Transverse colon (tissue), 4 donors: ENCODE measurements at regions not wholly inside any gene's neighbourhood (a gene's known extent, or its start where the extent isn't known, plus 50 kb on each side); places are given as distances from the start of the nearest gene placed in this dataset.

ENCODE experiments used
- CTCF ChIP-seq, 5 experiments: fragments of 200-600 bp in 3 of 5; fragments of 450-650 bp in 2 of 5; sonication (generic) in 3 of 5; IDR thresholded peaks; 1 replicate in 2 of 5; 2 replicates in 3 of 5; pipeline ENCODE4 v1.5.1; 2016 to 2017; ENCODE audit warnings: antibody characterized with exemption in 5 of 5, inconsistent platforms in 3 of 5, mild to moderate bottlenecking in 2 of 5, moderate library complexity in 1 of 5
- POLR2A ChIP-seq: fragments of 450-650 bp; IDR thresholded peaks from one replicate; pipeline ENCODE4 v1.6.1; 2016; ENCODE audit warnings: antibody characterized with exemption, mild to moderate bottlenecking, moderate library complexity
- POLR2AphosphoS5 ChIP-seq, 3 donors: sonication (generic); formaldehyde crosslinking; IDR thresholded peaks; one replicate each; pipeline ENCODE4 v1.6.1; 2016; ENCODE audit warnings: antibody characterized with exemption in 3 of 3

- no peak for TF ChIP-seq CTCF (IDR thresholded peaks at IDR 0.05)
- TF ChIP-seq POLR2AphosphoS5 (IDR thresholded peaks at IDR 0.05), result no peak
- TF ChIP-seq POLR2A, result no peak
Observed at GRCh38 chr20:57940868-57941522, 231.2 kb upstream of the PMEPA1 start.
